ENCODE measurements at regions not wholly inside any gene's neighbourhood (a gene's known extent, or its start where the extent isn't known, plus 50 kb on each side); places are given as distances from the start of the nearest gene placed in this dataset.

DNA sequence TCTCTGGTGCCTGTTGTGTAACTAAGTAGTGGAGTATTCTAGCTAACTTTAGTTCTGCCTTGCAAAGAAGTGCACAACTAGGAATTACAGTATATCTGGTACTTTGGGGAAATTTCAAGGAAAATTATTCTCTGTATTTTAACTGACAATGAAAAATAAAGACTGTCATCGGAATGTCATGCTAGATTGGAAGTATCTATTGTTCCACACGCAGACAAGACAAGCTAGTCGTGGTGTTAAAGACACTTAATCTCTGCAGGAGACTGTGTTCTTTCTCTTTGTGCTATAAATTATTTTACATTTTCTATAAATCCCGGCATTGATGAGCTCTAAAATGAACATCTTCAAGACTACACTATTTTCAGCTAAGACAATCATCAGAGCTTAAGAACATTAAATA is 1068.8 kb upstream of the ADGRL4 start:
- TF ChIP-seq, protein P1, sequence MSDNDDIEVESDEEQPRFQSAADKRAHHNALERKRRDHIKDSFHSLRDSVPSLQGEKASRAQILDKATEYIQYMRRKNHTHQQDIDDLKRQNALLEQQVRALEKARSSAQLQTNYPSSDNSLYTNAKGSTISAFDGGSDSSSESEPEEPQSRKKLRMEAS (IDR thresholded peaks at IDR 0.05), result no peak
- TF ChIP-seq, protein P2, sequence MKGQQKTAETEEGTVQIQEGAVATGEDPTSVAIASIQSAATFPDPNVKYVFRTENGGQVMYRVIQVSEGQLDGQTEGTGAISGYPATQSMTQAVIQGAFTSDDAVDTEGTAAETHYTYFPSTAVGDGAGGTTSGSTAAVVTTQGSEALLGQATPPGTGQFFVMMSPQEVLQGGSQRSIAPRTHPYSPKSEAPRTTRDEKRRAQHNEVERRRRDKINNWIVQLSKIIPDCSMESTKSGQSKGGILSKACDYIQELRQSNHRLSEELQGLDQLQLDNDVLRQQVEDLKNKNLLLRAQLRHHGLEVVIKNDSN (IDR thresholded peaks at IDR 0.05), result no peak
